CD8-positive, alpha-beta memory T cell (primary cell): ENCODE measurements at regions not wholly inside any gene's neighbourhood (a gene's known extent, or its start where the extent isn't known, plus 50 kb on each side); places are given as distances from the start of the nearest gene placed in this dataset.
A peak's percentile ranks its signal among the peaks of the same experiment; 100 is the strongest.

Experiments used
- CTCF ChIA-PET: fragments of 350-600 bp; sonication (Branson Sonifier 250); formaldehyde crosslinking; loops from one replicate; lab custom pipeline; 2021; ENCODE audit warnings: antibody characterized with exemption; lab: Charles Lee
- POLR2A ChIA-PET: fragments of 350-600 bp; sonication (Branson Sonifier 250); formaldehyde crosslinking; loops from one replicate; lab custom pipeline; 2021; ENCODE audit warnings: antibody characterized with exemption; lab: Charles Lee
- DNase-seq, 5 donors: peaks; one replicate each; pipeline versions ENCODE4 v3.0.0 to v3.0.0-alpha.2; 2020 to 2022; ENCODE audit warnings: mixed read lengths in 1 of 5
- H3K27ac ChIP-seq: one replicate; pipeline ENCODE4 v1.7.0; 2013; ENCODE audit warnings: low read depth, mild to moderate bottlenecking, low read length, moderate library complexity
- H3K27me3 ChIP-seq: 2 replicates; pipeline ENCODE4 v1.7.0; 2013; ENCODE audit warnings: low read length, mild to moderate bottlenecking; ENCODE audit not compliant: insufficient read depth, poor library complexity, severe bottlenecking
- H3K36me3 ChIP-seq: 2 replicates; pipeline ENCODE4 v1.7.0; 2013; ENCODE audit warnings: mild to moderate bottlenecking, low read length, moderate library complexity; ENCODE audit not compliant: insufficient read depth
- H3K4me1 ChIP-seq: 2 replicates; pipeline ENCODE4 v1.7.0; 2013; ENCODE audit warnings: mild to moderate bottlenecking, low read length, moderate library complexity; ENCODE audit not compliant: insufficient read depth
- H3K4me3 ChIP-seq: 2 replicates; pipeline ENCODE4 v1.7.0; 2013; ENCODE audit warnings: mild to moderate bottlenecking, low read length
- H3K9me3 ChIP-seq: 2 replicates; pipeline ENCODE4 v1.7.0; 2013; ENCODE audit warnings: mild to moderate bottlenecking, low read length
- H3K27ac Mint-ChIP-seq, 8 donors: one replicate each; pipeline ENCODE4 v1.8.0; 2020 to 2021; ENCODE audit warnings: mixed read lengths in 8 of 8, mild to moderate bottlenecking in 6 of 8, inconsistent platforms in 3 of 8, moderate library complexity in 3 of 8
- H3K27me3 Mint-ChIP-seq, 2 donors: one replicate each; pipeline ENCODE4 v1.8.0; 2020 to 2021; ENCODE audit warnings: mixed read lengths in 2 of 2, mild to moderate bottlenecking in 1 of 2, moderate library complexity in 1 of 2
- H3K36me3 Mint-ChIP-seq, 3 donors: one replicate each; pipeline ENCODE4 v1.8.0; 2020 to 2021; ENCODE audit warnings: mixed read lengths in 3 of 3, inconsistent platforms in 1 of 3, mild to moderate bottlenecking in 1 of 3
- H3K4me1 Mint-ChIP-seq, 3 donors: one replicate each; pipeline ENCODE4 v1.8.0; 2020 to 2021; ENCODE audit warnings: mixed read lengths in 3 of 3, inconsistent platforms in 1 of 3, mild to moderate bottlenecking in 1 of 3
- H3K4me3 Mint-ChIP-seq, 7 donors: one replicate each; pipeline ENCODE4 v1.8.0; 2020 to 2021; ENCODE audit warnings: mixed read lengths in 7 of 7, mild to moderate bottlenecking in 6 of 7, moderate library complexity in 4 of 7, inconsistent platforms in 2 of 7
- H3K9me3 Mint-ChIP-seq, 5 donors: one replicate each; pipeline ENCODE4 v1.8.0; 2020 to 2022; ENCODE audit warnings: mixed read lengths in 5 of 5, mild to moderate bottlenecking in 3 of 5, moderate library complexity in 2 of 5, inconsistent platforms in 1 of 5

DNA sequence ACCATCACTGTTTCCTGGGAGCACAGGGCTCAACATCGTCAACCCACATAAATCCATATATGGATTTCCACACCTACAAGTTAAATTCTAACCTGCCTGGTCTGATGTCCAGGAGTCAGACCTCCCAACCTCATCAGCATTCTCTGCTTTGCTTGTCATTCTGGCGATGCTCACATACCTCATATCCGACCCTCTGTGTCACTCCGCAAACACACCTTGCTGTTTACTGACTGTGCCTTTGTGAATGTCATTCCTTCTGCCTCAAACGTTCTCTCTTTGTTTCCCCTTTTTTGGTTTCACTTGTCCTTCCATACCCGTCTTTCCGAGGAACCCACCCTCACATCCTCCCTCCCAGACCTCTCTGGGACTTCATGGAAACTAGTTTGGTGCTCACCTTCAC, 187.1 kb downstream of the ACTR3 start:
- DNase-seq: no peak
- Mint-ChIP-seq H3K4me1 (no peaks in the 10 kb centered on the region), H3K4me3 (no peak overlapping the region), H3K9me3 (peaks cover 0 to 3% (median 2%) of the 10 kb centered on the region in 5 donors), H3K27ac (no peak overlapping the region), H3K27me3 (peaks cover 9 to 36% of the 10 kb centered on the region in 2 donors), H3K36me3 (no peaks in the 10 kb centered on the region)
- no peaks in the 10 kb centered on the region for H3K27me3 ChIP-seq
- H3K9me3 ChIP-seq: no peaks in the 10 kb centered on the region
- H3K4me1 ChIP-seq: no peaks in the 10 kb centered on the region
- H3K4me3 ChIP-seq: no peak overlapping the region
- POLR2A ChIA-PET: no interaction called here
- H3K36me3 ChIP-seq: no peaks in the 10 kb centered on the region
- H3K27ac ChIP-seq: no peak overlapping the region
- CTCF ChIA-PET: no interaction called here

- no peaks in the 10 kb centered on the region for H3K36me3 ChIP-seq
- DNase-seq: no peak
- H3K27me3 ChIP-seq: no peaks in the 10 kb centered on the region
- ChIA-PET POLR2A (no interaction called here), CTCF (no interaction called here)
- no peak overlapping the region for H3K4me3 ChIP-seq
- Mint-ChIP-seq H3K4me1 (no peaks in the 10 kb centered on the region), H3K36me3 (no peaks in the 10 kb centered on the region), H3K4me3 (no peak overlapping the region), H3K9me3 (peaks cover 0 to 5% (median 3%) of the 10 kb centered on the region in 5 donors), H3K27ac (peak overlapping the region in 1 of 8 donors; percentile 33), H3K27me3 (peaks cover 1 to 17% of the 10 kb centered on the region in 2 donors)
- no peaks in the 10 kb centered on the region for H3K4me1 ChIP-seq
- H3K9me3 ChIP-seq: no peaks in the 10 kb centered on the region
- no peak overlapping the region for H3K27ac ChIP-seq
These were observed 189.6 kb downstream of the ACTR3 start for GRCh38 chr2:114079366-114080004.

DNA sequence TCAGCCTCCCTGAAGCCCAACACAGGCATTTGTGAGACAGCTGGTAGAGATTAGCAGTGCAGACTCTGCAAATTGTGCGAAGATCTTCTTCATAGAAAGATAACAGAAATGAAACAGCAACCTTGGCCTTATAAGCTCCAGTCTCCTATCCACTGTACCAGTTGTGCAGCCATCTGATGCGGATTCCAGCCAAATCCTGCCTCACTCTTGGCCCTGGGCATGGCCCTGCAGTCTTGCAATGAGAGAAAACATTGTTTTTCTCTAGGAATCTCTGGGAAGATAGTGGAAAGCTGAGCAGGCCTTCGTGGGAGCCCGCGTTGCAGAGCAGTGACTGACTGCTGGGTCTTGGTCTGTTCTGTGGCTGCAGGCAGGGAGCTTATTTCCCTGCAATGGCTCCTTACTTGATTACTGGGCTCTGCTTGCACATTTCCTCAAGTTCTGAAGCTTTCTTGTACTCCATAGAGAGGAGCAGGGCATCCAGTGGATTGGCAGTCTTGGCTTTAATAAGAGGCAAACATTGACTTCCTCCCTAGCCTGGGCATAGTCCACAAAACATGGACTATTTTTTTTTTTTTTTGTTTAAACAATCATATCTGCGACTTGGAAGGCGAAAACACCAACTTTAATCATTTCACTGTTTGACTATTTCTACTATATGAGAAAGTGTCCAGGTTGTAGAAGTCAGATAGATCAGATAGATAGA, 193.0 kb downstream of the ACTR3 start:
- POLR2A ChIA-PET: no interaction called here
- H3K9me3 Mint-ChIP-seq: peaks cover 0 to 5% (median 3%) of the 10 kb centered on the region in 5 donors
- peaks cover 0 to 13% of the 10 kb centered on the region in 2 donors for H3K27me3 Mint-ChIP-seq

GRCh38 chr2:114083717-114084387, 194.0 kb downstream of the ACTR3 start:
- no peak overlapping the region for H3K27ac Mint-ChIP-seq
- Histone ChIP-seq H3K4me1 (no peaks in the 10 kb centered on the region), H3K27me3 (no peaks in the 10 kb centered on the region), H3K36me3 (no peaks in the 10 kb centered on the region), H3K9me3 (no peaks in the 10 kb centered on the region), H3K4me3 (no peak overlapping the region), H3K27ac (no peak overlapping the region)
- no peak overlapping the region for H3K4me3 Mint-ChIP-seq
- no peaks in the 10 kb centered on the region for H3K4me1 Mint-ChIP-seq
- no peaks in the 10 kb centered on the region for H3K36me3 Mint-ChIP-seq
- peaks cover 0 to 14% of the 10 kb centered on the region in 2 donors for H3K27me3 Mint-ChIP-seq
- ChIA-PET CTCF (no interaction called here), POLR2A (no interaction called here)
- peaks cover 0 to 5% (median 3%) of the 10 kb centered on the region in 5 donors for H3K9me3 Mint-ChIP-seq
- no peak for DNase-seq

More for the DNA sequence above, 193.0 kb downstream of the ACTR3 start:
- Histone ChIP-seq H3K27ac (no peak overlapping the region), H3K4me1 (no peaks in the 10 kb centered on the region), H3K27me3 (no peaks in the 10 kb centered on the region), H3K9me3 (no peaks in the 10 kb centered on the region), H3K36me3 (no peaks in the 10 kb centered on the region), H3K4me3 (no peak overlapping the region)
- Mint-ChIP-seq H3K36me3 (no peaks in the 10 kb centered on the region), H3K27ac (no peak overlapping the region), H3K4me1 (no peaks in the 10 kb centered on the region), H3K4me3 (no peak overlapping the region)
- CTCF ChIA-PET: no interaction called here
- no peak for DNase-seq

GRCh38 chr2:114085238-114085637, 195.3 kb downstream of the ACTR3 start:
- CTCF ChIA-PET: no interaction called here
- no peak overlapping the region for H3K27ac Mint-ChIP-seq
- no peak for DNase-seq

GRCh38 chr2:114085992-114086391, 196.1 kb downstream of the ACTR3 start:
- Mint-ChIP-seq H3K36me3 (no peaks in the 10 kb centered on the region), H3K27me3 (peaks cover 0 to 11% of the 10 kb centered on the region in 2 donors)

More at GRCh38 chr2:114085238-114085637, 195.3 kb downstream of the ACTR3 start:
- Histone ChIP-seq H3K27ac (no peak overlapping the region), H3K27me3 (no peaks in the 10 kb centered on the region), H3K36me3 (no peaks in the 10 kb centered on the region), H3K9me3 (no peaks in the 10 kb centered on the region), H3K4me1 (no peaks in the 10 kb centered on the region), H3K4me3 (no peak overlapping the region)
- Mint-ChIP-seq H3K4me1 (no peaks in the 10 kb centered on the region), H3K36me3 (no peaks in the 10 kb centered on the region), H3K9me3 (peaks cover under 1 to 5% (median 3%) of the 10 kb centered on the region in 5 donors), H3K4me3 (no peak overlapping the region), H3K27me3 (peaks cover 0 to 14% of the 10 kb centered on the region in 2 donors)
- POLR2A ChIA-PET: no interaction called here

DNA sequence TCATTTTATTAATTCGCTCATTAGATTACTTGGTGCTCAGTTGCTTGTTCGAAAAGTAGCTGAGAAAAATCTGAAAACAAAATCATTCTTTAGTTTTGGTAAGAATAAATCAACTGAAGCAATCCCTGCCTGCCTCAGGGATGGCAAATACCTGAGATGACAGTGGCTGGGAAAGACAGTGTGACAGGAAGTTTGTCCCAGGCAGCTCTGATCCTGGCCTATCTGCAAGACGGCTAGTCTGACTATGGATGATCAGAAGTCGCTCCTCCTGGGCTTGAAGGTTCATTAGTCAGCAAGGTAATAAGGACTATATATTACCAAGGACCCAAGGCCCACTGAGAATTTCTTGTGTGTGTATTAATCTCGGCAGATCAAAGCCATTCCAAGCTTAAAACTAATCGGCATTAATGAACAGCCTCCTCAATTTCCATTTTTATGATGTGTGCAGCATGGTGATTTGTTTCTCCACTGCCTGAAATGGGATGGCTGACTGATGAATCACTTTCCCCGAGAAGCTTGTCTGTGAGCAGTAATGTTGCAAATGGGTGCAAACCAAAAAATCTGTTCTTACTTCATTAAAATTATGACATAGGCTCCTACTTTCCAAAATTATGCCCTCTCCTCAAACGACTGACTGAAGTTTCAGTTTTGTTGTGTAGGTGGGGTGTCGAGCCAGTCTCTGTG, 199.9 kb downstream of the ACTR3 start:
- peaks cover 0 to 15% of the 10 kb centered on the region in 2 donors for H3K27me3 Mint-ChIP-seq
- H3K27ac ChIP-seq: no peak overlapping the region
- ChIA-PET POLR2A (no interaction called here), CTCF (no interaction called here)
- no peaks in the 10 kb centered on the region for H3K9me3 ChIP-seq
- no peaks in the 10 kb centered on the region for H3K36me3 ChIP-seq
- H3K4me1 ChIP-seq: no peaks in the 10 kb centered on the region
- no peak overlapping the region for H3K27ac Mint-ChIP-seq
- H3K4me3 Mint-ChIP-seq: no peak overlapping the region
- H3K27me3 ChIP-seq: no peaks in the 10 kb centered on the region
- H3K4me3 ChIP-seq: no peak overlapping the region
- no peaks in the 10 kb centered on the region for H3K4me1 Mint-ChIP-seq
- no peak for DNase-seq
- H3K9me3 Mint-ChIP-seq: peaks cover 0 to 3% (median under 1%) of the 10 kb centered on the region in 5 donors
- no peaks in the 10 kb centered on the region for H3K36me3 Mint-ChIP-seq

More at GRCh38 chr2:114085992-114086391, 196.1 kb downstream of the ACTR3 start:
- Histone ChIP-seq H3K36me3 (no peaks in the 10 kb centered on the region), H3K27ac (no peak overlapping the region), H3K27me3 (no peaks in the 10 kb centered on the region), H3K4me1 (no peaks in the 10 kb centered on the region), H3K4me3 (no peak overlapping the region), H3K9me3 (no peaks in the 10 kb centered on the region)
- no peak for DNase-seq
- no peak overlapping the region for H3K4me3 Mint-ChIP-seq
- no peaks in the 10 kb centered on the region for H3K4me1 Mint-ChIP-seq
- POLR2A ChIA-PET: no interaction called here
- peaks cover 0 to 5% (median 2%) of the 10 kb centered on the region in 5 donors for H3K9me3 Mint-ChIP-seq
- H3K27ac Mint-ChIP-seq: no peak overlapping the region
- CTCF ChIA-PET: no interaction called here
